DND-41 (cell line): ENCODE measurements at regions not wholly inside any gene's neighbourhood (a gene's known extent, or its start where the extent isn't known, plus 50 kb on each side); places are given as distances from the start of the nearest gene placed in this dataset.
"Not testable (repeated sequence)": the region's sequence is repeated elsewhere in the genome, so short reads cannot be mapped to it uniquely, and the experiment has no call there.

Source experiments
- ATAC-seq: fragments of 200-7000 bp; cut with Tn5 transposase; 3 replicates; pipeline ENCODE4 v1.9.1; 2021; ENCODE audit warnings: low read depth; ENCODE audit not compliant: insufficient read depth
- DNase-seq: peaks from one replicate; pipeline ENCODE4 v3.0.0-alpha.2; 2020
- H2AFZ ChIP-seq: 2 replicates; pipeline ENCODE4 v1.6.0; 2012; ENCODE audit warnings: low read depth, low read length
- H3K27ac ChIP-seq: 2 replicates; pipeline ENCODE4 v1.5.1; 2012; ENCODE audit warnings: low read length, inconsistent platforms
- H3K27me3 ChIP-seq: fragments of 200-600 bp; sonication (generic); 2 replicates; pipeline ENCODE4 v1.6.0; 2012; ENCODE audit warnings: low read length, mild to moderate bottlenecking, inconsistent platforms; ENCODE audit not compliant: insufficient read depth, poor library complexity
- H3K36me3 ChIP-seq: 2 replicates; pipeline ENCODE4 v1.5.1; 2012; ENCODE audit warnings: low read length, inconsistent platforms; ENCODE audit not compliant: insufficient read depth
- H3K4me1 ChIP-seq: 2 replicates; pipeline ENCODE4 v1.5.1; 2012; ENCODE audit warnings: mild to moderate bottlenecking, low read length; ENCODE audit not compliant: insufficient read depth
- H3K4me2 ChIP-seq: 2 replicates; pipeline ENCODE4 v1.6.0; 2012; ENCODE audit warnings: mild to moderate bottlenecking, moderate library complexity, low read length, inconsistent platforms; ENCODE audit not compliant: insufficient read depth
- H3K4me3 ChIP-seq, 2 experiments: fragments of 200-600 bp in 1 of 2; shearing (Covaris generic) in 1 of 2; 2 replicates each; pipeline ENCODE4 v1.5.1; 2012 to 2016; ENCODE audit warnings: inconsistent platforms in 2 of 2, low read length in 2 of 2, mild to moderate bottlenecking in 2 of 2, low read depth in 1 of 2, moderate library complexity in 1 of 2
- H3K79me2 ChIP-seq: 2 replicates; pipeline ENCODE4 v1.6.0; 2012; ENCODE audit warnings: low read length, inconsistent platforms; ENCODE audit not compliant: insufficient read depth
- H3K9ac ChIP-seq: 2 replicates; pipeline ENCODE4 v1.6.0; 2012; ENCODE audit warnings: low read depth, mild to moderate bottlenecking, inconsistent platforms, low read length, moderate library complexity
- H3K9me3 ChIP-seq: 2 replicates; pipeline ENCODE4 v1.5.1; 2012; ENCODE audit warnings: low read length, moderate library complexity, mild to moderate bottlenecking, inconsistent platforms; ENCODE audit not compliant: insufficient read depth, severe bottlenecking
- H4K20me1 ChIP-seq: 2 replicates; pipeline ENCODE4 v1.6.0; 2012; ENCODE audit warnings: low read length; ENCODE audit not compliant: insufficient read depth
- EZH2 ChIP-seq: IDR thresholded peaks from 3 replicates; pipeline ENCODE4 v1.6.1; 2012; ENCODE audit warnings: borderline replicate concordance, low read depth, mild to moderate bottlenecking, moderate library complexity, low read length, inconsistent platforms; ENCODE audit not compliant: severe bottlenecking
- TF ChIP-seq, protein P1 (sequence below): IDR thresholded peaks from 2 replicates; pipeline ENCODE4 v1.5.1; 2012; ENCODE audit warnings: borderline replicate concordance, low read length, moderate library complexity, mild to moderate bottlenecking; ENCODE audit not compliant: poor library complexity, severe bottlenecking; ENCODE audit errors: extremely low read depth

DNA sequence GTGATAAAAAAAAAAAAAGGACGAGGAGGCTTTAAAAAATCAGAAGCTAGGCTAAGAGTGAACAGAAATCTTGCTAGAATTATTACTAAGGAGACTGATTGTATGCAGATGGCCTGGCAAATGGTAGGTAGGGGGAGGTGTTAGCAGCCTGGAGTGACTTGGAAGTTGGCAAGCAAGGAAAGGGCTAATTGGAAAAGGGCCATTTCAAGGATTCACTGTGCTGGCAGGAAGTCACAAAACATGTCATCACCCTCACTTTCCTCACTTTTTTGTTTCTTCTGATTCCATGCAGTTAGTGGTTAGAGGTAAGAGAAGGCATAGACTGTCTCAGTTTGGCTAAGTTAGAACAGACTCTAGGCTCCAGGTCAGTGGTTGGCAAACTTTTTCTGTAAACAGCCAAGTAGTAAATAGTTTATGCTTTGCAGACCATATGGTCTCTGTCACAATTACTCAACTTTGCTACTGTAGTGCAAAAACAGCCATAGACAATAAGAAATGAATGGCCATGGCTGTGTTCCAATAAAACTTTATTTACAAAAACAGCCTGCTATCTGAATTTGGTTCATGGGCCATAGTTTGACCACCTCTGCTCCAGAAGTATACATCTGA, 646.5 kb upstream of the ACTRT1 start:
- Histone ChIP-seq H3K27me3 (no peaks in the 10 kb centered on the region), H3K4me3 (no peak overlapping the region), H3K79me2 (no peaks in the 10 kb centered on the region), H3K4me2 (no peak overlapping the region), H3K9ac (no peak overlapping the region), H4K20me1 (no peaks in the 10 kb centered on the region), H3K27ac (no peak overlapping the region), H3K4me1 (no peaks in the 10 kb centered on the region), H2AFZ (no peak overlapping the region), H3K36me3 (no peaks in the 10 kb centered on the region), H3K9me3 (no peaks in the 10 kb centered on the region)
- no peak for ATAC-seq
- TF ChIP-seq, protein P1, sequence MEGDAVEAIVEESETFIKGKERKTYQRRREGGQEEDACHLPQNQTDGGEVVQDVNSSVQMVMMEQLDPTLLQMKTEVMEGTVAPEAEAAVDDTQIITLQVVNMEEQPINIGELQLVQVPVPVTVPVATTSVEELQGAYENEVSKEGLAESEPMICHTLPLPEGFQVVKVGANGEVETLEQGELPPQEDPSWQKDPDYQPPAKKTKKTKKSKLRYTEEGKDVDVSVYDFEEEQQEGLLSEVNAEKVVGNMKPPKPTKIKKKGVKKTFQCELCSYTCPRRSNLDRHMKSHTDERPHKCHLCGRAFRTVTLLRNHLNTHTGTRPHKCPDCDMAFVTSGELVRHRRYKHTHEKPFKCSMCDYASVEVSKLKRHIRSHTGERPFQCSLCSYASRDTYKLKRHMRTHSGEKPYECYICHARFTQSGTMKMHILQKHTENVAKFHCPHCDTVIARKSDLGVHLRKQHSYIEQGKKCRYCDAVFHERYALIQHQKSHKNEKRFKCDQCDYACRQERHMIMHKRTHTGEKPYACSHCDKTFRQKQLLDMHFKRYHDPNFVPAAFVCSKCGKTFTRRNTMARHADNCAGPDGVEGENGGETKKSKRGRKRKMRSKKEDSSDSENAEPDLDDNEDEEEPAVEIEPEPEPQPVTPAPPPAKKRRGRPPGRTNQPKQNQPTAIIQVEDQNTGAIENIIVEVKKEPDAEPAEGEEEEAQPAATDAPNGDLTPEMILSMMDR, result no peak
- no peak for TF ChIP-seq EZH2
- no peak for DNase-seq

DNA sequence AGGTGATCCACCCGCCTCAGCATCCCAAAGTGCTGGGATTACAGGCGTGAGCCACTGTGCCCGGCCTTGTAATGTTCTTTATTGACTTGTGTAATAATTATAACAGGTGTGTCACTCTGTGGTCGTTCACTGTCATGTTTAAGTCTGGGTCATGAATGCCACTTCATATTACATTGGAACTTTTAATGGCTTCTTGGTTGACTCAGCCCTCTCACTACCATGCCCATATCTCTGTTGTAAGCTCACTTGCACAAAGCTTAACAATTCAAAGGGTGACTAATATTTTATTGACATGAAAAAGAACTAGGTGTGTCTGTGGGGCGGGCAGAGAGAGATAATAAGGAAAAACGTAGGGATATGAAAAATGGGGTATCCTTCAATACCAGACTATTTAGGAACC, 639.7 kb upstream of the ACTRT1 start:
- H3K9me3 ChIP-seq, result no peaks in the 10 kb centered on the region
- no peaks in the 10 kb centered on the region for H4K20me1 ChIP-seq
- DNase-seq, result no peak
- no peak overlapping the region for H2AFZ ChIP-seq
- no peak overlapping the region for H3K9ac ChIP-seq
- no peak overlapping the region for H3K4me3 ChIP-seq
- no peak overlapping the region for H3K4me2 ChIP-seq
- no peak for TF ChIP-seq EZH2
- TF ChIP-seq, protein P1, result no peak
- H3K79me2 ChIP-seq, result no peaks in the 10 kb centered on the region
- ATAC-seq, result no peak
- H3K36me3 ChIP-seq, result no peaks in the 10 kb centered on the region
- H3K27ac ChIP-seq, result no peak overlapping the region
- H3K4me1 ChIP-seq, result no peaks in the 10 kb centered on the region
- H3K27me3 ChIP-seq, result no peaks in the 10 kb centered on the region

DNA sequence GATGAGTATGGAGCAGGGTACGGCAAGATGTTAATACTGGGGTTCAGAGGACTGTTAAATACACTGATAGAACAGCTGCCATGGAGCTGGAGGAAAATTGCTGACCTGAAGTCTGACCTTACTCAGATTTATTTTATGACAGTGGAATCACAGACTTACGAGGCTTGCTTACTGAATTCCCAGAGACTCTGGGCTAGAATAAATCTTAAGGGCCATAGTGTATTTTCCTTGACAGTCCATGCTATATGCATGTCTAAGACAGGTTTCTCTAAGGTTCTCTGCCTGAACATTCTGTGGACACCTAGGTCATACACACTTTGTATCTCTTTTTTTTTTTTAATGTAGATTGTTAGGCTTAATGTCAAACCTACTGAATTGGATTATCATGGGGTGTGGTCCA, 633.2 kb upstream of the ACTRT1 start:
- Histone ChIP-seq H3K4me2 (no peak overlapping the region), H3K4me3 (no peak overlapping the region), H3K4me1 (no peaks in the 10 kb centered on the region), H3K9me3 (no peaks in the 10 kb centered on the region), H3K9ac (no peak overlapping the region), H2AFZ (no peak overlapping the region), H3K27ac (no peak overlapping the region), H3K36me3 (no peaks in the 10 kb centered on the region), H4K20me1 (no peaks in the 10 kb centered on the region), H3K79me2 (no peaks in the 10 kb centered on the region), H3K27me3 (no peaks in the 10 kb centered on the region)
- DNase-seq (no peak), ATAC-seq (no peak)
- no peak for TF ChIP-seq EZH2
- TF ChIP-seq, protein P1, result no peak

DNA sequence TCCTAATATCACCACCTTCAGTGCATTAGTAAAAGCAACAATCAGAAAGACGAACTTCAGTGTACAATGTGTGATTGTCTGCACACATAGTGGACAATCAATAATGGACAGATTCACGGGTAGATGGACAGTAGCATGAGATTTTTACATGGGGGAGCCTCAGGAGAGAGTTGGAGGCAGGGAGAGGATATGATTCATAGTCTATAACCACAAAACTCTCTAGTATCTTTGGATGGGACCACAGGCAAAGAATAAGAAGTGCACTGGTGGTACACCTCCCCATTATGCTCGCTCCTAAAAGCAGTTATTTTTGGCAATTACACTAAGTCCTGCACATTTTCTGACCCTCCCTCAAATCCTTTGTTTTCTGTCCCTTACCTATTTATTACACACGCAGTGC, 624.4 kb upstream of the ACTRT1 start:
- Histone ChIP-seq H3K4me2 (no peak overlapping the region), H3K9me3 (no peaks in the 10 kb centered on the region), H3K4me1 (no peaks in the 10 kb centered on the region), H3K36me3 (no peaks in the 10 kb centered on the region), H3K27me3 (no peaks in the 10 kb centered on the region), H3K9ac (no peak overlapping the region), H3K27ac (no peak overlapping the region), H4K20me1 (no peaks in the 10 kb centered on the region), H3K79me2 (no peaks in the 10 kb centered on the region), H2AFZ (no peak overlapping the region), H3K4me3 (no peak overlapping the region)
- TF ChIP-seq, protein P1, result no peak
- TF ChIP-seq EZH2, result no peak
- no peak for ATAC-seq
- no peak for DNase-seq

DNA sequence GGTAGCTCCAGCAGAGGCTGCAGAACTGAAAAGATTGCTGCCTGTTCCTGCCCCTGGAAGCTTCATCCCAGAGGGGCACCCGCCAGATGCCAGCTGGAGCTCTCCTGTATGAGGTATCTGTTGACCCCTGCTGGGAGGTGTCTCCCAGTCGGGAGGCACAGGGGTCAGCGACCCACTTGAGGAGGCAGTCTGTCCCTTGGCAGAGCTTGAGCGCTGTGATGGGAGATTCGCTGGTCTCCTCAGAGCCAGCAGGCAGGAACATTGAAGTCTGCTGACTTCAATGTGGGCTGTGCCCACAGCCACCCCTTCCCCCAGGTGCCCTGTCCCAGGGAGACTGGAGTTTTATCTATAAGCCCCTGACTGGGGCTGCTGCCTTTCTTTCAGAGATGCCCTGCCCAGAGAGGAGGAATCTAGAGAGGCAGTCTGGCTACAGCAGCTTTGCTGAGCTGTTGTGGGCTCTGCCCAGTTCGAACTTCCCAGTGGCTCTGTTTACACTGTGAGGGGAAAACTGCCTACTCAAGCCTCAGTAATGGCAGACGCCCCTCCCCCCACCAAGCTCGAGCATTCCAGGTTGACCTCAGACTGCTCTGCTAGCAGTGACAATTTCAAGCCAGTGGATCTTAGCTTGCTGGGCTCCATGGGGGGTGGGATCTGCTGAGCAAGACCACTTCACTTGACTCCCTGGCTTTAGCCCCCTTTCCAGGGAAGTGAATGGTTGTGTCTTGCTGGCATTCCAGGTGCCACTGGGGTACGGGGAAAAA, 622.3 kb upstream of the ACTRT1 start:
- H3K4me3 ChIP-seq, H3K36me3 ChIP-seq, H3K9me3 ChIP-seq, ATAC-seq, H3K4me1 ChIP-seq, H3K4me2 ChIP-seq, H2AFZ ChIP-seq, H3K27ac ChIP-seq, H3K79me2 ChIP-seq, H4K20me1 ChIP-seq, H3K27me3 ChIP-seq, H3K9ac ChIP-seq, DNase-seq: not testable (repeated sequence)
